Left lung (tissue), 4 donors: ENCODE measurements at regions not wholly inside any gene's neighbourhood (a gene's known extent, or its start where the extent isn't known, plus 50 kb on each side); places are given as distances from the start of the nearest gene placed in this dataset.

ENCODE experiments used
- ATAC-seq: fragments of 200-7000 bp; cut with Tn5 transposase; one replicate; pipeline ENCODE4 v1.9.1; 2020; ENCODE audit warnings: moderate library complexity
- DNase-seq, 4 donors: peaks; one replicate each; pipeline ENCODE4 v3.0.0-alpha.2; 2013 to 2020
- H3K27ac ChIP-seq, 2 donors: fragments of 200-600 bp; sonication (generic) in 1 of 2; one replicate each; pipeline versions ENCODE4 v1.5.0 to v1.8.0; 2020 to 2021
- H3K27me3 ChIP-seq, 2 donors: fragments of 200-600 bp; sonication (generic) in 1 of 2; one replicate each; pipeline versions ENCODE4 v1.5.0 to v1.8.0; 2020 to 2021
- H3K36me3 ChIP-seq, 2 donors: fragments of 200-600 bp; sonication (generic) in 1 of 2; one replicate each; pipeline versions ENCODE4 v1.5.0 to v1.8.0; 2020 to 2021
- H3K4me1 ChIP-seq, 2 donors: fragments of 200-600 bp; one replicate each; pipeline ENCODE4 v1.8.0; 2021
- H3K4me3 ChIP-seq, 2 donors: fragments of 200-600 bp; sonication (generic) in 1 of 2; one replicate each; pipeline versions ENCODE4 v1.5.0 to v1.8.0; 2020 to 2021; ENCODE audit warnings: mild to moderate bottlenecking in 1 of 2
- H3K9me3 ChIP-seq, 2 donors: fragments of 200-600 bp; sonication (generic) in 1 of 2; one replicate each; pipeline versions ENCODE4 v1.5.0 to v1.8.0; 2020 to 2021
- CTCF ChIP-seq, 2 donors: fragments of 200-600 bp; sonication (generic) in 1 of 2; IDR thresholded peaks; one replicate each; pipeline versions ENCODE4 v1.5.0 to v1.8.0; 2021; ENCODE audit warnings: antibody characterized with exemption in 2 of 2
- intact Hi-C, 2 donors: fragments of 100-400 bp; cut with DNase I; formaldehyde crosslinking; loops; one replicate each; pipeline versions ENCODE4 v1.11.2 to v1.14.2; 2022
- donor health status: DM: no; HTN: yes; CAD: no.
- donor health status: DM: no; HTN: no; CAD: no.

GRCh38 chr15:25608926-25609325 is 170.1 kb upstream of the UBE3A start:
- intact Hi-C loops: no loop called here
- Histone ChIP-seq H3K36me3 (no peaks in the 10 kb centered on the region), H3K4me3 (no peak overlapping the region), H3K27me3 (no peaks in the 10 kb centered on the region), H3K27ac (no peak overlapping the region), H3K4me1 (no peaks in the 10 kb centered on the region), H3K9me3 (no peaks in the 10 kb centered on the region)
- no peak for ATAC-seq
- DNase-seq: no peak
- no peak for TF ChIP-seq CTCF (IDR thresholded peaks at IDR 0.05)

- DNase-seq: no peak
- Histone ChIP-seq H3K27ac (no peak overlapping the region), H3K4me1 (no peaks in the 10 kb centered on the region), H3K27me3 (no peaks in the 10 kb centered on the region), H3K9me3 (no peaks in the 10 kb centered on the region), H3K4me3 (no peak overlapping the region), H3K36me3 (no peaks in the 10 kb centered on the region)
- no peak for ATAC-seq
- intact Hi-C loops: no loop called here
- no peak for TF ChIP-seq CTCF (IDR thresholded peaks at IDR 0.05)
Observed at GRCh38 chr15:25605151-25605550, 166.3 kb upstream of the UBE3A start.

DNA sequence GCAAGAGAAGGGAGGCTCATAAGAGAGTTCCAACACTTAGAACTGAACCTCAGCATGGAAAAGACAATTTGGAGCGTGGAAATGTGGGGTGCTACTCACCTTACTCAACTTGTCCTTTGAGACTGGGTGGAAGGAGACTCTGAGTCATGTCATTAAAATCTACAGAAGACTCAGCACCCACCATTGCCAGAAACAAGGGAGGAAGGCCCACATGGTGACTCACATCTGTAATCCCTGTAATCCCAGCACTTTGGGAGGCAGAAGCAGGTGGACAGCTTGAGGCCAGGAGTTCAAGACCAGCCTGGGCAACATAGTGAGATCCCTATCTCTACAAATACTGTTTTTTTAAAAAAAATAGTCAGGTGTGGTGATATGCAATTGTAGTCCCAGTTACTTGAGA is 161.9 kb upstream of the UBE3A start:
- no peak overlapping the region for H3K27ac ChIP-seq
- H3K4me1 ChIP-seq: no peaks in the 10 kb centered on the region
- no peaks in the 10 kb centered on the region for H3K36me3 ChIP-seq
- peaks cover 0 to 15% of the 10 kb centered on the region in 2 donors for H3K9me3 ChIP-seq
- intact Hi-C loops: no loop called here
- DNase-seq: no peak
- no peak for ATAC-seq
- H3K4me3 ChIP-seq: no peak overlapping the region
- no peaks in the 10 kb centered on the region for H3K27me3 ChIP-seq
- TF ChIP-seq CTCF (IDR thresholded peaks at IDR 0.05): no peak

GRCh38 chr15:25597571-25597970 is 158.7 kb upstream of the UBE3A start:
- H3K27ac ChIP-seq: no peak overlapping the region
- H3K9me3 ChIP-seq: peaks cover 0 to 18% of the 10 kb centered on the region in 2 donors
- H3K36me3 ChIP-seq: no peaks in the 10 kb centered on the region
- no peak for ATAC-seq
- no peak overlapping the region for H3K4me3 ChIP-seq
- intact Hi-C loops: no loop called here
- no peak for DNase-seq
- no peak for TF ChIP-seq CTCF (IDR thresholded peaks at IDR 0.05)
- no peaks in the 10 kb centered on the region for H3K4me1 ChIP-seq
- no peaks in the 10 kb centered on the region for H3K27me3 ChIP-seq

DNA sequence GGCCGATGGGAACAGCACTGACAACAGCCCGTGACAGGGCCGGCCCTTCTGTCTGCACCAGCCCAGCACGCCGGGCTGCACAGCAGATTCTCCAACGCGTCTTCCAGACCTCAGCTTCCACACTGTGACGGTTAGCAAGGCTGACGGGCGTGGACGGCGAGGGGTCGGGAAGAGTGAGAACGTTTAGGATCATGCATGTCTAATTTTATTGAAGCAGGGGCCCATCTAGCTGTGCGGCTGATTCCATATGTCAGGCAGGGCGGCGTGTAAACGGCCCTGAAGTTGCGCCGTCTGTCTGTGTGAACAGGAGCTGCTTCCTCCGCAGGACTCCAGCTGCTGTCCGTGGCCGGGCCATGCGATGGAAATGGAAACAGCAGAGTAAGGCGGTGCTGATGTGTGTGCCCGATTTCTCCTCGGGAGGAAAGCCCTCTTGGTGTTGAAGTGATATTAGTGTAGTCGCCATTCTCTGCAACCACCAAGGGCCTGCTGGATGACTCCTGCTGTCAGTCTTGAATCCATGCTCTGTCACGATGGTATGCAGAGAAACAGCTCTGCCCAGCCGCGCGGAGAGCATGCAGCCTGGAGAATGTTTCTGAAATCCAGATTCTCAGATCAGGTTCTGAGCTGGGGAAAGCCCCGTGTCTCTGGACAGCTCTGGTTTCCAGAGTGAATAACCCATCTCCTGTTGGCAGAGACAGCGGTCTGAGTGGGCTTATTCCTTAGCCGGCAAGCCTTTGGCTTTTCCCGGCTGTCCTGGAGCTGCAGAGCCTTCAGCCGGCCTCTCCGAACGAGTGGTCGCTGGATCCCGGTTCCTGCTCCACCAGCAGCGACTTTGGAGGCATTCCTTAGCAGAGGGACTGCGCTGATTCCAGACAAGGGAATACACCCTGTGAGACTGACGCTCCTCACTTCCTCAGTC is 158.1 kb upstream of the UBE3A start:
- Histone ChIP-seq H3K9me3 (peaks cover 0 to 24% of the 10 kb centered on the region in 2 donors), H3K27ac (no peak overlapping the region), H3K36me3 (no peaks in the 10 kb centered on the region), H3K27me3 (no peaks in the 10 kb centered on the region), H3K4me3 (no peak overlapping the region), H3K4me1 (no peaks in the 10 kb centered on the region)
- DNase-seq: peak in 1 of 4 donors; percentile 55
- TF ChIP-seq CTCF (IDR thresholded peaks at IDR 0.05): no peak
- ATAC-seq: no peak
- intact Hi-C loops: no loop called here
